Fibroblast of the aortic adventitia (primary cell): ENCODE measurements at regions not wholly inside any gene's neighbourhood (a gene's known extent, or its start where the extent isn't known, plus 50 kb on each side); places are given as distances from the start of the nearest gene placed in this dataset.

Source experiments
- DNase-seq: peaks from one replicate; pipeline ENCODE4 v3.0.0-alpha.2; 2010; ENCODE audit warnings: low read depth
- H3K4me3 ChIP-seq: 2 replicates; pipeline ENCODE4 v1.5.1; 2011; ENCODE audit warnings: low read depth, mild to moderate bottlenecking, control low read depth, low read length, moderate library complexity
- TF ChIP-seq, protein P1 (sequence below): IDR thresholded peaks from 2 replicates; pipeline ENCODE4 v1.5.1; 2011; ENCODE audit warnings: mild to moderate bottlenecking, low read length, control low read depth, inconsistent platforms; ENCODE audit not compliant: insufficient read depth

GRCh38 chr4:128698386-128698785 is 111.1 kb upstream of the JADE1 start:
- TF ChIP-seq, protein P1, sequence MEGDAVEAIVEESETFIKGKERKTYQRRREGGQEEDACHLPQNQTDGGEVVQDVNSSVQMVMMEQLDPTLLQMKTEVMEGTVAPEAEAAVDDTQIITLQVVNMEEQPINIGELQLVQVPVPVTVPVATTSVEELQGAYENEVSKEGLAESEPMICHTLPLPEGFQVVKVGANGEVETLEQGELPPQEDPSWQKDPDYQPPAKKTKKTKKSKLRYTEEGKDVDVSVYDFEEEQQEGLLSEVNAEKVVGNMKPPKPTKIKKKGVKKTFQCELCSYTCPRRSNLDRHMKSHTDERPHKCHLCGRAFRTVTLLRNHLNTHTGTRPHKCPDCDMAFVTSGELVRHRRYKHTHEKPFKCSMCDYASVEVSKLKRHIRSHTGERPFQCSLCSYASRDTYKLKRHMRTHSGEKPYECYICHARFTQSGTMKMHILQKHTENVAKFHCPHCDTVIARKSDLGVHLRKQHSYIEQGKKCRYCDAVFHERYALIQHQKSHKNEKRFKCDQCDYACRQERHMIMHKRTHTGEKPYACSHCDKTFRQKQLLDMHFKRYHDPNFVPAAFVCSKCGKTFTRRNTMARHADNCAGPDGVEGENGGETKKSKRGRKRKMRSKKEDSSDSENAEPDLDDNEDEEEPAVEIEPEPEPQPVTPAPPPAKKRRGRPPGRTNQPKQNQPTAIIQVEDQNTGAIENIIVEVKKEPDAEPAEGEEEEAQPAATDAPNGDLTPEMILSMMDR, result no peak
- no peak overlapping the region for H3K4me3 ChIP-seq
- DNase-seq, result no peak

GRCh38 chr4:128697323-128697722 is 112.2 kb upstream of the JADE1 start:
- TF ChIP-seq, protein P1, result no peak
- no peak overlapping the region for H3K4me3 ChIP-seq
- DNase-seq, result no peak

DNA sequence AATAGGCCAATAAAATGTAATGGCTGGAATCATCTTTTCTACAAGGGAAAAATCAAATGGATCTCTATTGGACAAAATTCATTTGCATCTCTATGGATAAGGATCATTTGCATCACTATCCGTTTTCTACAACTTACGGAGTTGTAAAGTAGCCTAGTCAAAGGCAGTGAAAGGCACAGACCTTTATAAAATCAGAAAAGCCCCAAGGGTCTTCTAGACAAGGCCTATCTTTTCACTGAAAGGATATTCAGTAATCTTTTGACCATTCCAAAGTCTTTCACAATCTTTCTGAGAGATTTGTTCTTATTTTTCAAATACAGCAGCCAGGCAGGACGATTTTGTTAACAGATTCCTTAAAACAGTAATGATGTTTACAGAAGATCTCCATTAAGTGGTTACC is 119.5 kb upstream of the JADE1 start:
- no peak for DNase-seq
- no peak overlapping the region for H3K4me3 ChIP-seq
- TF ChIP-seq, protein P1, result no peak

DNA sequence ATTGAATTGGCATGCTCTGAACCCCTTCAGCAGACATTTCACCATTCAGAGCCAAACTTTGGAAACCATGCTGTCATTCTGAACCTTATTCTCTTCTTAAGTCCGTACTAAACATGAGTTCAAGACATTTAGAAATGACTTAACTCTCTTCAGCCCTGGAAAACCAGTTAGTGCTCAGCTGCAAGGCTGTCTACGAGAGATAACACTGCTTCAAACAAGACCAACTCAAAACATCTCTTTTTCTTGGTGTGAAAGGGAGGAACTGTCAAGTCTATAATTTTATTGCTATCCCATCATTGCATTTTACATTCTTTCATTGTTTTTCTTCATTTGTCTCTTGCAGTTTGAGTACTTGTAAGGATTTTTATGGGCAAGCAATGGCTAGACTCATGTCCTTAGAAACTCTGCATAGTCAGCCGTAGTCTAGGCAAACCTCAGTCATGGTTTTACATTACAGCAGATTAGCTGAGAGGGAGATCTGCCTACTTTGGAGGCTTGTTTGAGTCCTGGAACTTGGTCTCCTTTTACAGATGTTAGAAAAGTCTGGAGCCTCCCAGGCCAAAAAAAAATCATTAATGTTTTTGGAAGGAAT is 120.6 kb upstream of the JADE1 start:
- H3K4me3 ChIP-seq, result no peak overlapping the region
- TF ChIP-seq, protein P1, result no peak
- DNase-seq, result no peak

DNA sequence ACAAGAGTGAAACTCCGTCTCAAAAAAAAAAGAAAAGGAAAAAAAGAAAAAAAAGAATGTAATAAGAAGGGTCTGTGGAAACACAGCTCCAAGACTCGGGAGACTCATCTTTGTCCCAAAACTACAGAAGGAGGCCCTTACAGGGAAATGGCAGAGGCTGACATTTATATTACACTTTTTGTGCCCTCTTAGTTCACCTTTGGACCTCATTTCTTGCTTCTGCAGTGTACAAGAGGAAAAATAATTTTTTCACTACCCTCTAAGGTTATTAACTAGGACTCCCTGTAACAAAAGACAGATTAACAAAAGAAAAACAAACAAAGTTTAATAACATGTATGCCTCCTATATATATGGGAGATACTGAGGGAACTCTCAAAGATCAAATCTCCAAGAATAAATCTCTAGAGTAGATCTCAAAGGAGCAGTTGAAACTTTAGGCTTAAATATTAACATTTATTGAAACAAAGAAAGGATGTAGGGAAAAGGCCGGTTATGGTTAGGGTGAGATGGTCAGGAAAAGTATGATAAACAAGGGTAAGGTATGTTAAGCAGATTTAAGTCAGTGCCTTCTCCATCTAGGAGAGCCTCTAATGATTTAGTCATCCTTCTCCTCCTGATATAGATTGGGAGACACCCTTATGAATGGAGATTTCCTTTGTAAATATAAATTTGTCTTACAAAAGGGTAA is 121.3 kb upstream of the JADE1 start:
- H3K4me3 ChIP-seq, result no peak overlapping the region
- TF ChIP-seq, protein P1, result no peak
- DNase-seq, result no peak

- DNase-seq, result no peak
- TF ChIP-seq, protein P1, result no peak
- no peak overlapping the region for H3K4me3 ChIP-seq
Observed at GRCh38 chr4:128686810-128687209, 122.7 kb upstream of the JADE1 start.
